ENCODE measurements at regions not wholly inside any gene's neighbourhood (a gene's known extent, or its start where the extent isn't known, plus 50 kb on each side); places are given as distances from the start of the nearest gene placed in this dataset.

- TF ChIP-seq SIN3A (conservative IDR thresholded peaks at IDR 0.05 in 1 of 2, IDR thresholded peaks at IDR 0.05 in 1 of 2; ENCODE audit: low read depth in 1 of 2, low read length in 2 of 2), result no peak
Observed at GRCh38 chr13:97615266-97615665, 181.3 kb downstream of the RAP2A start (continued).

- POLR2A ChIA-PET (ENCODE audit: partially characterized antibody), result no interaction called here
- no peak for FAIRE-seq
- TF ChIP-seq EGR1 (IDR thresholded peaks at IDR 0.05; ENCODE audit: borderline replicate concordance, low read depth, low read length) (no peak), POLR2AphosphoS5 (IDR thresholded peaks at IDR 0.05; ENCODE audit: low read depth, low read length) (no peak), MAFK (IDR thresholded peaks at IDR 0.05; ENCODE audit: low read depth, low read length) (no peak), JUND (IDR thresholded peaks at IDR 0.05; ENCODE audit: low read length) (no peak), KDM5A (IDR thresholded peaks at IDR 0.05; ENCODE audit: low read length) (no peak), NRF1 (IDR thresholded peaks at IDR 0.05; ENCODE audit: low read depth, low read length) (no peak), ZNF274 (IDR thresholded peaks at IDR 0.05; ENCODE audit: borderline replicate concordance, extremely low read depth, low read length) (no peak), NANOG (IDR thresholded peaks at IDR 0.05; ENCODE audit: insufficient read depth, low read depth, low read length, poor library complexity, severe bottlenecking) (no peak), KDM1A (IDR thresholded peaks at IDR 0.05; ENCODE audit: borderline replicate concordance, low read length) (no peak), BCL11A (IDR thresholded peaks at IDR 0.05; ENCODE audit: low read depth in 2 of 2, low read length in 2 of 2) (no peak), TEAD4 (IDR thresholded peaks at IDR 0.05; ENCODE audit: low read depth, low read length) (no peak), RAD21 (IDR thresholded peaks at IDR 0.05 in 1 of 2, conservative IDR thresholded peaks at IDR 0.05 in 1 of 2; ENCODE audit: low read depth in 2 of 2, low read length in 2 of 2) (no peak), SP2 (IDR thresholded peaks at IDR 0.05; ENCODE audit: low read length) (no peak)
Observed at GRCh38 chr13:97616385-97616784, 182.4 kb downstream of the RAP2A start.

More at GRCh38 chr13:97616385-97616784, 182.4 kb downstream of the RAP2A start:
- H2BK20ac ChIP-seq (ENCODE audit: low read length), result no peak overlapping the region
- H2BK120ac ChIP-seq (replicated peaks; ENCODE audit: low read depth, low read length), result no peak overlapping the region
- no peaks in the 10 kb centered on the region for H3K79me2 ChIP-seq (ENCODE audit: control insufficient read depth in 1 of 2, insufficient read depth in 2 of 2, low read length in 2 of 2)
- H4K8ac ChIP-seq (ENCODE audit: extremely low read depth, insufficient read depth, low read length), result no peak overlapping the region
- no peaks in the 10 kb centered on the region for H3K79me1 ChIP-seq (ENCODE audit: low read depth, low read length)
- H3K4me2 ChIP-seq (ENCODE audit: insufficient read depth in 1 of 2, low read depth in 2 of 2, low read length in 2 of 2), result no peak overlapping the region
- no peaks in the 10 kb centered on the region for H3K27me3 ChIP-seq (replicated peaks in 1 of 4; ENCODE audit: control insufficient read depth in 3 of 4, extremely low read depth in 1 of 4, insufficient read depth in 3 of 4, low read length in 3 of 4)
- no peak overlapping the region for H3K56ac ChIP-seq (replicated peaks; ENCODE audit: insufficient read length, low read depth, low read length)
- H2BK5ac ChIP-seq (ENCODE audit: low read depth, low read length), result no peak overlapping the region
- CTCF ChIA-PET (ENCODE audit: partially characterized antibody), result no interaction called here
- no peak overlapping the region for H3K18ac ChIP-seq (ENCODE audit: extremely low read depth, low read length)
- H3K4me1 ChIP-seq (replicated peaks in 1 of 4; ENCODE audit: control insufficient read depth in 3 of 4, insufficient read depth in 4 of 4, low read length in 3 of 4), result peaks cover 0 to 1% (median 0%) of the 10 kb centered on the region in 4 experiments; a peak in 1 of 7 replicates
- no peak overlapping the region for H3K9ac ChIP-seq (replicated peaks in 1 of 4; ENCODE audit: extremely low read depth in 1 of 4, low read depth in 3 of 4, low read length in 3 of 4)
- H2BK15ac ChIP-seq (ENCODE audit: low read length), result no peak overlapping the region
- no peak overlapping the region for H4K5ac ChIP-seq (ENCODE audit: insufficient read length, low read depth, low read length)
- no peak overlapping the region for H3K27ac ChIP-seq (ENCODE audit: low read depth, low read length)
- H4K20me1 ChIP-seq (replicated peaks in 1 of 2; ENCODE audit: control insufficient read depth in 1 of 2, insufficient read depth in 2 of 2, low read length in 2 of 2), result no peaks in the 10 kb centered on the region
- H3K4me3 ChIP-seq (ENCODE audit: extremely low read depth in 1 of 4, insufficient read depth in 2 of 4, low read depth in 3 of 4, low read length in 4 of 4), result no peak overlapping the region
- H4K91ac ChIP-seq (replicated peaks; ENCODE audit: insufficient read length, low read length), result no peak overlapping the region
- H3K14ac ChIP-seq (ENCODE audit: insufficient read length), result no peak overlapping the region
- DNase-seq (ENCODE audit: low read depth in 1 of 2, low spot score in 2 of 2), result no peak
- H3K9me3 ChIP-seq (ENCODE audit: insufficient read depth in 2 of 2, low read depth in 1 of 2, low read length in 1 of 2), result no peaks in the 10 kb centered on the region
- H3K23ac ChIP-seq (ENCODE audit: insufficient read length), result no peak overlapping the region
- H3K4ac ChIP-seq (replicated peaks; ENCODE audit: insufficient read length, low read depth, low read length), result no peak overlapping the region
- no peaks in the 10 kb centered on the region for H3K36me3 ChIP-seq (ENCODE audit: control insufficient read depth in 2 of 4, insufficient read depth in 4 of 4, low read length in 3 of 4)
- no peak overlapping the region for H2AFZ ChIP-seq (ENCODE audit: low read length)
- no peak overlapping the region for H2AK5ac ChIP-seq (ENCODE audit: low read depth, low read length)
- no peaks in the 10 kb centered on the region for H3K23me2 ChIP-seq (ENCODE audit: low read depth, low read length)
- no peak overlapping the region for H2BK12ac ChIP-seq (ENCODE audit: low read depth, low read length)
